ENCODE measurements at regions not wholly inside any gene's neighbourhood (a gene's known extent, or its start where the extent isn't known, plus 50 kb on each side); places are given as distances from the start of the nearest gene placed in this dataset.

DNA sequence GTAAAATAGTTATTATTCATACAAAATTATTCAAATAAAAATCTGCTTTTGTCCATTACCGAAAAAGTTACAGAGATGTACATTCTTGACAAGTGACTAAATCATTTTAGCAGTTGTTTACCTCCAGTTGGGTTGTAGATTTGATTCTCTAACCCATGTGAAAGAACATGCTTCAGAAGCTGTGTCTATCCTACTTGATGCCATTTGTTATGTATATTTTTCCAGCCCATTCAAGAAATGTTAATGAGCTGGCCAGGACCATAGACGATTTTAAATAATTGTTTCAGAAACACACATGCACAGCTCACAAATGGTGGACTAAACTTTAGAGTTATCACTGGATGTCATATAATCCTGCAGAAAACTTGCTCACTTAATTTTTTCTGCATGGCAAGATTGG, 391.1 kb upstream of the REG3G start:
- no CpG with 5 or more reads among the region's 2 CpGs for WGBS (ENCODE audit: extremely low coverage, insufficient coverage, insufficient read length)
- Histone ChIP-seq H3K79me1 (ENCODE audit: low read length) (no peaks in the 10 kb centered on the region), H2BK5ac (ENCODE audit: low read depth, low read length, poor library complexity) (no peak overlapping the region), H4K91ac (ENCODE audit: low read depth, low read length) (no peak overlapping the region), H2BK12ac (ENCODE audit: low read length) (no peak overlapping the region), H3K9ac (ENCODE audit: low read length) (no peak overlapping the region), H2AK5ac (ENCODE audit: low read length) (no peak overlapping the region), H3K18ac (ENCODE audit: low read length) (no peak overlapping the region), H3K27ac (ENCODE audit: low read depth, low read length) (no peak overlapping the region), H3K14ac (ENCODE audit: low read length) (no peak overlapping the region), H3K4ac (ENCODE audit: low read depth, low read length) (no peak overlapping the region), H3K4me1 (ENCODE audit: control insufficient read depth in 1 of 2, insufficient read depth in 2 of 2, low read length in 2 of 2) (no peaks in the 10 kb centered on the region), H3K23ac (ENCODE audit: low read length) (no peak overlapping the region), H2AFZ (ENCODE audit: insufficient read depth, low read length, poor library complexity) (no peak overlapping the region), H4K12ac (ENCODE audit: low read depth, low read length) (no peak overlapping the region), H3K27me3 (ENCODE audit: insufficient read depth, low read length) (no peaks in the 10 kb centered on the region), H3K4me3 (ENCODE audit: low read depth, low read length) (no peak overlapping the region), H3K4me2 (ENCODE audit: low read length) (no peak overlapping the region), H2BK120ac (ENCODE audit: insufficient read depth, low read length, poor library complexity) (no peak overlapping the region), H3K9me3 (ENCODE audit: insufficient read depth, low read depth, low read length) (no peaks in the 10 kb centered on the region), H3K79me2 (ENCODE audit: control insufficient read depth, insufficient read depth, low read length, poor library complexity) (no peaks in the 10 kb centered on the region), H4K8ac (ENCODE audit: low read depth, low read length) (no peak overlapping the region), H3K36me3 (ENCODE audit: control insufficient read depth in 1 of 2, insufficient read depth in 2 of 2, low read length in 2 of 2) (no peaks in the 10 kb centered on the region)
- DNase-seq: no peak

DNA sequence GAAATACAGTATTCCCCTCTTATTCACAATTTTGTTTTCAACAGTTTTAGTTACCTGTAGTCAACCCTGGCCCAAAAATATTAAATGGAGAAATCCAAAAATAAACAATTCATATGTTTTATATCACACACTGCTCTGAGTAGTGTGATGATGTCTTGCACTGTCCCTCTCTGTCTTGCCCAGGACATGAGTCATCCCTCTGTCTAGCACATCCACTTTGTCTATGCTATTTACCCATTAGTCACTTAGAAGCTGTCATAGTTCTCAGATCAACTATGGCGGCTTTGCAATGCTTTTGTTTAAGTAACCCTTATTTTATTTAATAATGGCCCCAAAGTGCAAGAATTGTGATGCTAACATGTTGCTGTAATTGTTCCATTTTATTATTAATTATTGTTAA, 380.6 kb upstream of the REG3G start:
- WGBS (ENCODE audit: extremely low coverage, insufficient coverage, insufficient read length): no CpG with 5 or more reads among the region's 1 CpG
- H3K36me3 ChIP-seq (ENCODE audit: control insufficient read depth in 1 of 2, insufficient read depth in 2 of 2, low read length in 2 of 2): no peaks in the 10 kb centered on the region

DNA sequence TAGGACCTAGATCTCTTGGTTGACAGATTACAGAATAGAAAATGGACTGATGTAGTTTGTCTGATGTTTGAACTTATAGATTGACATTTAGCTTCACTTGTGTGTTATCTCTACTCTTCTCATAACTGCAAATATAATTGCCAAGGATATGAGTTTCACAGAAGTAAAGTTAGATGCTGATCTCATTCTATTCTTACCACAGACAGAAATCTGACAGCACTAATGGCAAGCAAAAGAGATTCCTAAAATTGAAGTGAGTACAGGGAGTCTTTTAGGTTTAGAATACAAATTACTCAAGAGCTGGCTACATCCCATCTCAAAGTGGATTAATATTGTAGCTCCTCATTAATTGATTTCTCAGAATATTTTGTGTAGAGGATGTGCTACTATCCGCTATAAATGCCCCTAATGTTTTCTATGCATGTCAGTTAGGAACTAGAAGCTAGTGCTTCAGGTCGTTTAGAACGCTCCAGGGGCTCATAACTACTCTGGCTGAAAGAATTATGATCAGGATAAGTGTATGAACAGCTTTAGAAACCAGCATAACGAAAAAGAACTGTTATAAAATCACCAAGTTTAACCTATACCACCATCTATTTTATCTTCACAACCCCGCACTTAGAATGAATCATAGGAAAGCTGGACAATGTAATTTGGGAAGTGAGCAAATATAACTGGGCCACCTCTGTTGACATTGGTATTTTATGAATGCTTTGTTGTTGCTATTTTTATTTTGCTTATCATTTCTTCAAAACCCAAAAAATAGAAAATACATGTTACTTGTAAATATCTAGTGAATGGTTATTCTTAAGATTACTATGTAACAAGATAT, 378.8 kb upstream of the REG3G start:
- Histone ChIP-seq H2AK5ac (ENCODE audit: low read length) (no peak overlapping the region), H4K12ac (ENCODE audit: low read depth, low read length) (no peak overlapping the region), H3K4ac (ENCODE audit: low read depth, low read length) (no peak overlapping the region), H2BK120ac (ENCODE audit: insufficient read depth, low read length, poor library complexity) (no peak overlapping the region), H3K14ac (ENCODE audit: low read length) (no peak overlapping the region), H3K23ac (ENCODE audit: low read length) (no peak overlapping the region), H4K91ac (ENCODE audit: low read depth, low read length) (no peak overlapping the region), H3K79me2 (ENCODE audit: control insufficient read depth, insufficient read depth, low read length, poor library complexity) (no peaks in the 10 kb centered on the region), H3K27ac (ENCODE audit: low read depth, low read length) (no peak overlapping the region), H3K79me1 (ENCODE audit: low read length) (no peaks in the 10 kb centered on the region), H3K27me3 (ENCODE audit: insufficient read depth, low read length) (no peaks in the 10 kb centered on the region), H3K18ac (ENCODE audit: low read length) (no peak overlapping the region), H3K4me3 (ENCODE audit: low read depth, low read length) (no peak overlapping the region), H2BK5ac (ENCODE audit: low read depth, low read length, poor library complexity) (no peak overlapping the region), H3K36me3 (ENCODE audit: control insufficient read depth in 1 of 2, insufficient read depth in 2 of 2, low read length in 2 of 2) (no peaks in the 10 kb centered on the region), H3K9ac (ENCODE audit: low read length) (no peak overlapping the region), H2BK12ac (ENCODE audit: low read length) (no peak overlapping the region), H4K8ac (ENCODE audit: low read depth, low read length) (no peak overlapping the region), H3K4me2 (ENCODE audit: low read length) (no peak overlapping the region), H3K9me3 (ENCODE audit: insufficient read depth, low read depth, low read length) (no peaks in the 10 kb centered on the region), H3K4me1 (ENCODE audit: control insufficient read depth in 1 of 2, insufficient read depth in 2 of 2, low read length in 2 of 2) (no peaks in the 10 kb centered on the region), H2AFZ (ENCODE audit: insufficient read depth, low read length, poor library complexity) (no peak overlapping the region)
- no peak for DNase-seq
- WGBS (ENCODE audit: extremely low coverage, insufficient coverage, insufficient read length): no CpG with 5 or more reads among the region's 5 CpGs

More for the DNA sequence above, 380.6 kb upstream of the REG3G start:
- Histone ChIP-seq H3K27ac (ENCODE audit: low read depth, low read length) (no peak overlapping the region), H3K79me2 (ENCODE audit: control insufficient read depth, insufficient read depth, low read length, poor library complexity) (no peaks in the 10 kb centered on the region), H2BK120ac (ENCODE audit: insufficient read depth, low read length, poor library complexity) (no peak overlapping the region), H4K12ac (ENCODE audit: low read depth, low read length) (no peak overlapping the region), H2BK12ac (ENCODE audit: low read length) (no peak overlapping the region), H4K8ac (ENCODE audit: low read depth, low read length) (no peak overlapping the region), H3K23ac (ENCODE audit: low read length) (no peak overlapping the region), H3K4ac (ENCODE audit: low read depth, low read length) (no peak overlapping the region), H3K4me1 (ENCODE audit: control insufficient read depth in 1 of 2, insufficient read depth in 2 of 2, low read length in 2 of 2) (no peaks in the 10 kb centered on the region), H2AFZ (ENCODE audit: insufficient read depth, low read length, poor library complexity) (no peak overlapping the region), H3K27me3 (ENCODE audit: insufficient read depth, low read length) (no peaks in the 10 kb centered on the region), H3K4me2 (ENCODE audit: low read length) (no peak overlapping the region), H3K9ac (ENCODE audit: low read length) (no peak overlapping the region), H3K14ac (ENCODE audit: low read length) (no peak overlapping the region), H3K4me3 (ENCODE audit: low read depth, low read length) (no peak overlapping the region), H4K91ac (ENCODE audit: low read depth, low read length) (no peak overlapping the region), H3K79me1 (ENCODE audit: low read length) (no peaks in the 10 kb centered on the region), H3K9me3 (ENCODE audit: insufficient read depth, low read depth, low read length) (no peaks in the 10 kb centered on the region), H2AK5ac (ENCODE audit: low read length) (no peak overlapping the region), H3K18ac (ENCODE audit: low read length) (no peak overlapping the region), H2BK5ac (ENCODE audit: low read depth, low read length, poor library complexity) (no peak overlapping the region)
- peak; percentile 21 to 27 for DNase-seq

DNA sequence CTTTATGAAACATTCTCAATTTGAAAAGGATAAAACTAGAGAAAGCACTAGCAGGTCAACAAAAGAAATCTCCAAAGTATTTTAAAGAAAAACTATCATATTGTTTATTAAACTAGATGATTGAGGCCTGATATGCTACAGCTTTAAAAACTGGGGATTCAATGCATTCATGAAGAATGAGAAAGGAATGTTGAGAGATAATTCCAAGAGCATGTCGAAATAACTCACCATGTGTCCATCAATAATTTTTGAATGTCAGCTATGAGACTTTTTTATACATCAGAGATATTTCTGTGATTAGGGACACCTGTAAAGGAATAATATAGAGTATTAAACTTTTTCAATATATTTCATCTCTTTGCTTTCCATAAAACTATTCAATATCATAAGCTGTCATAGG, 376.9 kb upstream of the REG3G start:
- Histone ChIP-seq H2AFZ (ENCODE audit: insufficient read depth, low read length, poor library complexity) (no peak overlapping the region), H3K9ac (ENCODE audit: low read length) (no peak overlapping the region), H3K4me2 (ENCODE audit: low read length) (no peak overlapping the region), H2BK12ac (ENCODE audit: low read length) (no peak overlapping the region), H3K14ac (ENCODE audit: low read length) (no peak overlapping the region), H4K12ac (ENCODE audit: low read depth, low read length) (no peak overlapping the region), H3K23ac (ENCODE audit: low read length) (no peak overlapping the region), H3K18ac (ENCODE audit: low read length) (no peak overlapping the region), H3K79me2 (ENCODE audit: control insufficient read depth, insufficient read depth, low read length, poor library complexity) (no peaks in the 10 kb centered on the region), H3K9me3 (ENCODE audit: insufficient read depth, low read depth, low read length) (no peaks in the 10 kb centered on the region), H2BK120ac (ENCODE audit: insufficient read depth, low read length, poor library complexity) (no peak overlapping the region), H3K27me3 (ENCODE audit: insufficient read depth, low read length) (no peaks in the 10 kb centered on the region), H4K91ac (ENCODE audit: low read depth, low read length) (no peak overlapping the region), H3K36me3 (ENCODE audit: control insufficient read depth in 1 of 2, insufficient read depth in 2 of 2, low read length in 2 of 2) (no peaks in the 10 kb centered on the region), H2BK5ac (ENCODE audit: low read depth, low read length, poor library complexity) (no peak overlapping the region), H3K79me1 (ENCODE audit: low read length) (no peaks in the 10 kb centered on the region), H3K4ac (ENCODE audit: low read depth, low read length) (no peak overlapping the region), H3K4me1 (ENCODE audit: control insufficient read depth in 1 of 2, insufficient read depth in 2 of 2, low read length in 2 of 2) (no peaks in the 10 kb centered on the region), H2AK5ac (ENCODE audit: low read length) (no peak overlapping the region), H3K4me3 (ENCODE audit: low read depth, low read length) (no peak overlapping the region), H4K8ac (ENCODE audit: low read depth, low read length) (no peak overlapping the region), H3K27ac (ENCODE audit: low read depth, low read length) (no peak overlapping the region)
- peak in 1 of 2 donors; percentile 5 for DNase-seq
- WGBS (ENCODE audit: extremely low coverage, insufficient coverage, insufficient read length): no CpG with 5 or more reads among the region's 1 CpG

Measured in trophoblast cell (in vitro differentiated cells and primary cell).